ENCODE measurements at regions not wholly inside any gene's neighbourhood (a gene's known extent, or its start where the extent isn't known, plus 50 kb on each side); places are given as distances from the start of the nearest gene placed in this dataset.
"Not testable (repeated sequence)": the region's sequence is repeated elsewhere in the genome, so short reads cannot be mapped to it uniquely, and the experiment has no call there.

- CTCF ChIA-PET = no interaction called here
- no peak for DNase-seq (ENCODE audit: extremely low spot score)
Observed at GRCh38 chr7:106535234-106535932, 125.6 kb downstream of the CCDC71L start.

GRCh38 chr7:106534271-106534846 is 126.6 kb downstream of the CCDC71L start:
- DNase-seq (ENCODE audit: extremely low spot score) = no peak
- no peak for TF ChIP-seq CTCF (IDR thresholded peaks at IDR 0.05; ENCODE audit: control extremely low read depth, extremely low read depth, low read depth, missing control alignments)
- ChIA-PET CTCF (no interaction called here), POLR2A (no interaction called here)

More at GRCh38 chr7:106535234-106535932, 125.6 kb downstream of the CCDC71L start:
- TF ChIP-seq CTCF (IDR thresholded peaks at IDR 0.05; ENCODE audit: control extremely low read depth, extremely low read depth, low read depth, missing control alignments) = no peak
- POLR2A ChIA-PET = no interaction called here

- POLR2A ChIA-PET; DNase-seq (ENCODE audit: extremely low spot score): not testable (repeated sequence)
- CTCF ChIA-PET = interaction anchor here (1.9 kb wide), 1 partner anchor 12 kb away, joined by 6 read pairs; no protein-coding TSS in a partner anchor
Observed at GRCh38 chr7:106530183-106530582, 130.8 kb downstream of the CCDC71L start.

- POLR2A ChIA-PET, CTCF ChIA-PET: not testable (repeated sequence)
Observed at GRCh38 chr7:106526617-106527016, 134.3 kb downstream of the CCDC71L start.

GRCh38 chr7:106524690-106525059 is 136.3 kb downstream of the CCDC71L start:
- no peak for DNase-seq (ENCODE audit: extremely low spot score)
- POLR2A ChIA-PET = no interaction called here
- TF ChIP-seq CTCF (IDR thresholded peaks at IDR 0.05; ENCODE audit: control extremely low read depth, extremely low read depth, low read depth, missing control alignments) = no peak
- CTCF ChIA-PET = interaction anchor here (0.9 to 1.3 kb wide), 3 partner anchors 15 to 357 kb away, joined by 3 to 4 read pairs (median 3); no protein-coding TSS in a partner anchor

More at GRCh38 chr7:106526617-106527016, 134.3 kb downstream of the CCDC71L start:
- not testable (repeated sequence) for DNase-seq (ENCODE audit: extremely low spot score)

GRCh38 chr7:106523482-106523881 is 137.5 kb downstream of the CCDC71L start:
- POLR2A ChIA-PET = no interaction called here
- CTCF ChIA-PET = interaction anchor here (1.3 kb wide), 1 partner anchor 356 kb away, joined by 3 read pairs; no protein-coding TSS in a partner anchor
- TF ChIP-seq CTCF (IDR thresholded peaks at IDR 0.05; ENCODE audit: control extremely low read depth, extremely low read depth, low read depth, missing control alignments) = no peak
- DNase-seq (ENCODE audit: extremely low spot score) = no peak

- CTCF ChIA-PET = no interaction called here
- POLR2A ChIA-PET = no interaction called here
- DNase-seq (ENCODE audit: extremely low spot score) = no peak
- TF ChIP-seq CTCF (IDR thresholded peaks at IDR 0.05; ENCODE audit: control extremely low read depth, extremely low read depth, low read depth, missing control alignments) = no peak
Observed at GRCh38 chr7:106522696-106523095, 138.3 kb downstream of the CCDC71L start.
